ENCODE measurements at regions not wholly inside any gene's neighbourhood (a gene's known extent, or its start where the extent isn't known, plus 50 kb on each side); places are given as distances from the start of the nearest gene placed in this dataset.

GRCh38 chr6:84399003-84399402, 171.6 kb upstream of the CEP162 start:
- TF ChIP-seq EZH2phosphoT487 (IDR thresholded peaks at IDR 0.05; ENCODE audit: borderline replicate concordance): no peak
- TF ChIP-seq CTCF (conservative IDR thresholded peaks at IDR 0.05; ENCODE audit: low read length): no peak
